OCI-LY7 (cell line): ENCODE measurements at regions not wholly inside any gene's neighbourhood (a gene's known extent, or its start where the extent isn't known, plus 50 kb on each side); places are given as distances from the start of the nearest gene placed in this dataset.

Experiments used
- BruUV-seq: library from RNA; stranded (reverse); fragments of 400-500 nt; replicated peaks from 2 replicates; lab custom pipeline; 2021; lab: Mats Ljungman, UMichigan
- CTCF ChIA-PET: fragments of 300-600 bp; sonication (Branson Sonifier 250); formaldehyde crosslinking; loops from one replicate; lab custom pipeline; 2022; ENCODE audit warnings: antibody characterized with exemption; ENCODE audit not compliant: unreplicated experiment; lab: Charles Lee
- POLR2A ChIA-PET: fragments of 300-600 bp; sonication (Branson Sonifier 250); formaldehyde crosslinking; loops from one replicate; lab custom pipeline; 2022; ENCODE audit warnings: antibody characterized with exemption; lab: Charles Lee
- DNase-seq: peaks from one replicate; pipeline ENCODE4 v3.0.0-alpha.2; 2015; ENCODE audit warnings: low spot score
- H2AFZ ChIP-seq: fragments of 200-600 bp; sonication (generic), shearing (Covaris generic); 2 replicates; pipeline ENCODE4 v1.6.1; 2014; ENCODE audit warnings: mild to moderate bottlenecking, antibody characterized with exemption, low read length, moderate library complexity
- H3K27ac ChIP-seq: fragments of 200-600 bp; sonication (generic); 2 replicates; pipeline ENCODE4 v1.5.1; 2014; ENCODE audit warnings: mixed run types, low read depth, mild to moderate bottlenecking, moderate library complexity, low read length, inconsistent platforms; ENCODE audit not compliant: poor library complexity, severe bottlenecking
- H3K36me3 ChIP-seq: fragments of 200-600 bp; sonication (generic); 2 replicates; pipeline ENCODE4 v1.6.1; 2014; ENCODE audit warnings: mild to moderate bottlenecking, antibody characterized with exemption, low read length, moderate library complexity, mixed read lengths; ENCODE audit not compliant: insufficient read depth
- H3K4me1 ChIP-seq: fragments of 200-600 bp; sonication (generic); 2 replicates; pipeline ENCODE4 v1.5.1; 2014; ENCODE audit warnings: mild to moderate bottlenecking, low read length; ENCODE audit not compliant: insufficient read depth, poor library complexity, severe bottlenecking
- H3K4me2 ChIP-seq: fragments of 200-600 bp; sonication (generic); 2 replicates; pipeline ENCODE4 v1.6.1; 2014; ENCODE audit warnings: mild to moderate bottlenecking, low read length
- H3K4me3 ChIP-seq: fragments of 200-600 bp; sonication (generic); 2 replicates; pipeline ENCODE4 v1.5.1; 2014; ENCODE audit warnings: mild to moderate bottlenecking, low read depth, low read length; ENCODE audit not compliant: poor library complexity, severe bottlenecking
- H3K79me2 ChIP-seq: fragments of 200-600 bp; sonication (generic); 2 replicates; pipeline ENCODE4 v1.6.1; 2016; ENCODE audit warnings: low read depth, mild to moderate bottlenecking, low read length, moderate library complexity, mixed read lengths; ENCODE audit not compliant: insufficient read depth
- H3K9me2 ChIP-seq: fragments of 200-600 bp; sonication (generic); 2 replicates; pipeline ENCODE4 v1.6.1; 2016; ENCODE audit warnings: mild to moderate bottlenecking, low read length, mixed read lengths; ENCODE audit not compliant: insufficient read depth
- H3K9me3 ChIP-seq: fragments of 200-600 bp; sonication (generic); 2 replicates; pipeline ENCODE4 v1.6.1; 2014; ENCODE audit warnings: mild to moderate bottlenecking, mixed run types, low read length, mixed read lengths
- H4K20me1 ChIP-seq: fragments of 200-600 bp; sonication (generic); 2 replicates; pipeline ENCODE4 v1.6.1; 2014; ENCODE audit warnings: mild to moderate bottlenecking, antibody characterized with exemption, low read length, moderate library complexity, mixed read lengths; ENCODE audit not compliant: insufficient read depth
- EZH2phosphoT487 ChIP-seq: fragments of 200-600 bp; sonication (generic); IDR thresholded peaks from 2 replicates; pipeline ENCODE4 v1.6.1; 2018; ENCODE audit warnings: low read depth, borderline replicate concordance, mild to moderate bottlenecking, mixed run types, antibody characterized with exemption, low read length, moderate library complexity, mixed read lengths
- intact Hi-C: fragments of 100-400 bp; cut with micrococcal nuclease; formaldehyde crosslinking; loops from one replicate; pipeline ENCODE4 v1.10.0; 2022; ENCODE audit not compliant: unreplicated experiment
- TF ChIP-seq, protein P1 (sequence below): fragments of 200-600 bp; sonication (generic); conservative IDR thresholded peaks from 2 replicates; pipeline ENCODE4 v1.5.1; 2014; ENCODE audit warnings: mild to moderate bottlenecking, antibody characterized with exemption, low read length, moderate library complexity, mixed read lengths

DNA sequence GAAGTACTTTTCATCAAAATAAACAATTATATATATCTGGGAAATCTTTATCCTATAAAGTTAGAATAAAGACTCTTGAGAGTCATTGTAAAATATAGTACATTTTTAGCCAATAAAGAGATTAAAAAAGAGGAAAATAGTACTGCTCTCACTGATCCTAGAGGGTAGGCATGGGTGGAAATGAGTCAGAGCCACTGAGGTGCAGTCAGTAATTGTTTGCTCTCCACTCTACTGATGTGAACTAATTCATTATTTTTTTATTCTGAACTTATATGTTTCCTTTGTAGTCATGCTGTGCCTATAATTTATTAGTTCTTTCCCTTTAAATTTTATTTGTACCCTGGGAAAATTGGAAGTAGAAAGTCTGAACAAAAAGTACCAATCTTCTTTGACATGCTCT lies 1359.4 kb upstream of the GJE1 start:
- Histone ChIP-seq H3K4me1 (no peaks in the 10 kb centered on the region), H3K9me2 (no peaks in the 10 kb centered on the region), H3K9me3 (peaks cover 5% of the 10 kb centered on the region; the same call in 1 of the 2 replicates), H3K4me3 (no peak overlapping the region), H3K36me3 (no peaks in the 10 kb centered on the region), H2AFZ (no peak overlapping the region), H3K4me2 (no peak overlapping the region), H3K27ac (no peak overlapping the region), H4K20me1 (no peaks in the 10 kb centered on the region), H3K79me2 (no peaks in the 10 kb centered on the region)
- CTCF ChIA-PET: no interaction called here
- POLR2A ChIA-PET: no interaction called here
- BruUV-seq: no TSS peak
- intact Hi-C loops: no loop called here
- DNase-seq: no peak
- TF ChIP-seq EZH2phosphoT487: no peak
- TF ChIP-seq, protein P1, sequence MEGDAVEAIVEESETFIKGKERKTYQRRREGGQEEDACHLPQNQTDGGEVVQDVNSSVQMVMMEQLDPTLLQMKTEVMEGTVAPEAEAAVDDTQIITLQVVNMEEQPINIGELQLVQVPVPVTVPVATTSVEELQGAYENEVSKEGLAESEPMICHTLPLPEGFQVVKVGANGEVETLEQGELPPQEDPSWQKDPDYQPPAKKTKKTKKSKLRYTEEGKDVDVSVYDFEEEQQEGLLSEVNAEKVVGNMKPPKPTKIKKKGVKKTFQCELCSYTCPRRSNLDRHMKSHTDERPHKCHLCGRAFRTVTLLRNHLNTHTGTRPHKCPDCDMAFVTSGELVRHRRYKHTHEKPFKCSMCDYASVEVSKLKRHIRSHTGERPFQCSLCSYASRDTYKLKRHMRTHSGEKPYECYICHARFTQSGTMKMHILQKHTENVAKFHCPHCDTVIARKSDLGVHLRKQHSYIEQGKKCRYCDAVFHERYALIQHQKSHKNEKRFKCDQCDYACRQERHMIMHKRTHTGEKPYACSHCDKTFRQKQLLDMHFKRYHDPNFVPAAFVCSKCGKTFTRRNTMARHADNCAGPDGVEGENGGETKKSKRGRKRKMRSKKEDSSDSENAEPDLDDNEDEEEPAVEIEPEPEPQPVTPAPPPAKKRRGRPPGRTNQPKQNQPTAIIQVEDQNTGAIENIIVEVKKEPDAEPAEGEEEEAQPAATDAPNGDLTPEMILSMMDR: no peak

DNA sequence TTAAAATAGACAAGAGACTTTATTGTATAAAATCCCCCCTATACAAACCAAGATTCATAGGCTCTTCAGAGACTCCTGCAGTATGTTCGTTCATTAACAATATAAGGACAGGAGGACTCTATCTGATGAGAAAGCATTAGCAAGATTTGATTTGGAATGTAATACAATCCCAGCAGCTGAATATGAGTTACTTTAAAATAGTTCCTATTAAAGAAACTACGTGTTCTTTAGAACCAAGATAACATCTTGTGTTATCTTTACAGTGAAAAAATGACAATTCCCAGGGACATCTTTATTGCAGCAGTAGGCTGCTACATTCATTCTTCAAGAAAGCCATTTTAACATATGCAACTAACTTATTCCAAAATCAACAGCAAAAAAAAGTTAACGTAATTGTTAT lies 1360.1 kb upstream of the GJE1 start:
- Histone ChIP-seq H3K4me1 (no peaks in the 10 kb centered on the region), H3K27ac (no peak overlapping the region), H3K4me3 (no peak overlapping the region), H2AFZ (no peak overlapping the region), H3K79me2 (no peaks in the 10 kb centered on the region), H3K9me3 (peaks cover 5% of the 10 kb centered on the region; the same call in 1 of the 2 replicates), H3K4me2 (no peak overlapping the region), H4K20me1 (no peaks in the 10 kb centered on the region), H3K36me3 (no peaks in the 10 kb centered on the region), H3K9me2 (no peaks in the 10 kb centered on the region)
- no peak for DNase-seq
- intact Hi-C loops: no loop called here
- CTCF ChIA-PET: no interaction called here
- TF ChIP-seq, protein P1: no peak
- no peak for TF ChIP-seq EZH2phosphoT487
- BruUV-seq: no TSS peak
- POLR2A ChIA-PET: no interaction called here

DNA sequence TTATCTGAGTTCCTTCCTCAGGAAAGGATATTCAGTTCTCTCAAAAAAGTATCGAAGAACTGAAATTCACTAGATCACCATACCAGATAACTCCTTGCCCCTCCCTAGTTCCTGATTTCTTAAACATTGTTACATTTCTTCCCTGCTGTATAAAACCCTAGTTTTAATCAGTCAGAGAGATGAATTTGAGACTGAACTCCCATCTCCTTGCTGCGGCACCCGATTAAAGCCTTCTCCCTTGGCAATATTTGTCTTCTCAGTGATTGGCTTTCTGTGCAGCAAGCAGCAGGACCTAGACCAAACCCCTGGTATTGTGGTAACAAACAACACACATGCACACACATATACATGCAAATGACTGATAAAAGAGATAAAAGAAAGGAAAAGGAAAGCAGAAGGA lies 1364.6 kb upstream of the GJE1 start:
- TF ChIP-seq EZH2phosphoT487: no peak
- TF ChIP-seq, protein P1: no peak
- Histone ChIP-seq H3K9me3 (peaks cover 5% of the 10 kb centered on the region; the same call in 1 of the 2 replicates), H3K79me2 (no peaks in the 10 kb centered on the region), H4K20me1 (no peaks in the 10 kb centered on the region), H3K27ac (no peak overlapping the region), H3K4me1 (no peaks in the 10 kb centered on the region), H3K4me2 (no peak overlapping the region), H3K4me3 (no peak overlapping the region), H3K36me3 (no peaks in the 10 kb centered on the region), H2AFZ (no peak overlapping the region), H3K9me2 (no peaks in the 10 kb centered on the region)
- DNase-seq: no peak
- intact Hi-C loops: no loop called here
- POLR2A ChIA-PET: no interaction called here
- CTCF ChIA-PET: no interaction called here
- BruUV-seq: no TSS peak
